Esophagus squamous epithelium (tissue), 5 donors: ENCODE measurements at regions not wholly inside any gene's neighbourhood (a gene's known extent, or its start where the extent isn't known, plus 50 kb on each side); places are given as distances from the start of the nearest gene placed in this dataset.

ENCODE experiments used
- DNase-seq: peaks from one replicate; lab custom pipeline; 2025; lab: John Stamatoyannopoulos, UW
- H3K27ac ChIP-seq, 4 donors: fragments of 200-600 bp; sonication (generic); one replicate each; pipeline ENCODE4 v1.5.1; 2016 to 2019; ENCODE audit warnings: mild to moderate bottlenecking in 1 of 4
- H3K27me3 ChIP-seq, 4 donors: fragments of 200-600 bp; sonication (generic); 1 replicate in 3 of 4; 2 replicates in 1 of 4; pipeline versions ENCODE4 v1.5.1 to v1.6.0; 2017 to 2021; ENCODE audit warnings: antibody characterized with exemption in 1 of 4
- H3K36me3 ChIP-seq, 3 donors: fragments of 200-600 bp; sonication (generic); one replicate each; pipeline ENCODE4 v1.5.1; 2016 to 2019
- H3K4me1 ChIP-seq, 3 donors: fragments of 200-600 bp; sonication (generic); one replicate each; pipeline ENCODE4 v1.5.1; 2017 to 2019
- H3K4me3 ChIP-seq, 4 donors: fragments of 200-600 bp; sonication (generic); 1 replicate in 3 of 4; 2 replicates in 1 of 4; pipeline ENCODE4 v1.5.1; 2016 to 2019; ENCODE audit warnings: mild to moderate bottlenecking in 2 of 4, moderate library complexity in 1 of 4
- H3K9me3 ChIP-seq, 3 donors: fragments of 200-600 bp; sonication (generic); one replicate each; pipeline ENCODE4 v1.5.1; 2016 to 2019
- CTCF ChIP-seq, 6 experiments: fragments of 450-650 bp in 4 of 6; fragments of 200-600 bp in 2 of 6; sonication (generic) in 2 of 6; IDR thresholded peaks; one replicate each; pipeline ENCODE4 v1.5.1; 2016 to 2019; ENCODE audit warnings: antibody characterized with exemption in 6 of 6, mild to moderate bottlenecking in 4 of 6, moderate library complexity in 4 of 6
- POLR2A ChIP-seq, 4 donors: fragments of 450-650 bp; IDR thresholded peaks; one replicate each; pipeline ENCODE4 v1.6.1; 2017; ENCODE audit warnings: antibody characterized with exemption in 4 of 4, mild to moderate bottlenecking in 4 of 4, moderate library complexity in 3 of 4
- WGBS, 2 donors: methylation state at CpG; one replicate each; pipeline ENCODE4 v1.1.5; 2018; 5-methylcytosine and 5-hydroxymethylcytosine counted together
- intact Hi-C: fragments of 100-400 bp; cut with DNase I; formaldehyde crosslinking; loops from one replicate; pipeline ENCODE4 v1.15.0; 2022
- donor health status: DM: yes; HTN: yes; CAD: no.

DNA sequence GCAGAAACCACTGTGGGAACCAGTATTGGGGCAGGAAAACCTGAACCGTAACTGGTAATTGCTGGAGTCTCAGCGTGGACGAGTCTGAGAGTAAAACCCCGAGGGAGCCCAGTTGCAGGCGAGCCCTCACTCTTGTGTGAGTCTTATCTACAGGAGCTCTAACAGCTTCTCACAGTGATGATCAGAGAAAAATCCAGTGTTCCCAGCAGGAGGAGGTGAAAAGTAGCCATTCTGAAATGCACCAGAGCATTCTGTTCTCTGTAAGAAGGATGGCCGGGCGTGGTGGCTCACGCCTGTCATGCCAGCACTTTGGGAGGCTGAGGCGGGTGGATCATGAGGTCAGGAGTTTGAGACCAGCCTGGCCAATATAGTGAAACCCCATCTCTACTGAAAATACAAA is 161.2 kb downstream of the COPRS start:
- H3K4me3 ChIP-seq, result no peak overlapping the region
- intact Hi-C loops, result no loop called here
- H3K36me3 ChIP-seq, result no peaks in the 10 kb centered on the region
- 91 to 95% methylated on average over 6 to 7 of the region's 9 CpGs for WGBS, 2 donors
- H3K27me3 ChIP-seq, result no peaks in the 10 kb centered on the region
- H3K4me1 ChIP-seq, result peaks cover 0 to 52% (median 22%) of the 10 kb centered on the region in 3 donors
- H3K9me3 ChIP-seq, result no peaks in the 10 kb centered on the region
- DNase-seq, result no peak
- peak overlapping the region in 1 of 4 donors; percentile 26 for H3K27ac ChIP-seq
- TF ChIP-seq CTCF (IDR thresholded peaks at IDR 0.05) (no peak), POLR2A (IDR thresholded peaks at IDR 0.05) (no peak)

DNA sequence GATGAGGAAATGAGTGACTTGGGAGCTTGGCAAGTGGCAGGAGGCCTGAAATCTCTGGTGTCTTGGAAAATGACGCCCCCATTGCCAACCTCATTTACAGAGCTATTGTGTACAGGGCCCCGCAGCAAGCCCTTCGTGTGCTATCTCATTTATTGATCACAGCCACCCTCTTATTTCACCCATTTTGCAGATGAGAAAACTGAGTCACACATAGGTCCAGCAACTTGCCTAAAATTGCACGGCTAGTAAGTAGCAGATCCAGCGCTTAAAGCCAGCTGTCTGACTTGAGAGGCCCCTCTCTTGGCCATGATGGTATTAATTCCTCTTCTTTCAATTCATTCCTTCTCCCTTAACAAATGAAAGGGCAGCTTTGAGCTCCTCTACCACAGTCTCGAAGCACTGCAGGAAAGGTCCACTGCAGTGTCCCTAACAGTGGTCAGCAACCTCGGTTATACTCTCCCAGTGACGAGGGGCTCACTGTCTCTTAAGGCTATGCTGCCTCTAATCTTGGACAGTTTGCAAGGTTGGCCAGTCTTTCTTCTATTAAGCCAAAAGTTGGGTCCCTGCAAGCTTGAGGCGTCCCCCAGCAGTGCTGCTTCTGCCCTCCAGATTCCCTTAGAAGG is 162.2 kb downstream of the COPRS start:
- H3K9me3 ChIP-seq, result no peaks in the 10 kb centered on the region
- no peak for DNase-seq
- no peak overlapping the region for H3K4me3 ChIP-seq
- WGBS, 2 donors, result 63 to 68% methylated on average over 9 of the region's 9 CpGs
- peaks cover 0 to 58% (median 22%) of the 10 kb centered on the region in 3 donors for H3K4me1 ChIP-seq
- TF ChIP-seq CTCF (IDR thresholded peaks at IDR 0.05) (no peak), POLR2A (IDR thresholded peaks at IDR 0.05) (no peak)
- H3K27ac ChIP-seq, result peak overlapping the region in 3 of 4 donors; percentile 26 to 76 (median 75)
- H3K27me3 ChIP-seq, result no peaks in the 10 kb centered on the region
- intact Hi-C loops, result no loop called here
- no peaks in the 10 kb centered on the region for H3K36me3 ChIP-seq

GRCh38 chr17:31696184-31696602 is 162.9 kb downstream of the COPRS start:
- intact Hi-C loops, result no loop called here

DNA sequence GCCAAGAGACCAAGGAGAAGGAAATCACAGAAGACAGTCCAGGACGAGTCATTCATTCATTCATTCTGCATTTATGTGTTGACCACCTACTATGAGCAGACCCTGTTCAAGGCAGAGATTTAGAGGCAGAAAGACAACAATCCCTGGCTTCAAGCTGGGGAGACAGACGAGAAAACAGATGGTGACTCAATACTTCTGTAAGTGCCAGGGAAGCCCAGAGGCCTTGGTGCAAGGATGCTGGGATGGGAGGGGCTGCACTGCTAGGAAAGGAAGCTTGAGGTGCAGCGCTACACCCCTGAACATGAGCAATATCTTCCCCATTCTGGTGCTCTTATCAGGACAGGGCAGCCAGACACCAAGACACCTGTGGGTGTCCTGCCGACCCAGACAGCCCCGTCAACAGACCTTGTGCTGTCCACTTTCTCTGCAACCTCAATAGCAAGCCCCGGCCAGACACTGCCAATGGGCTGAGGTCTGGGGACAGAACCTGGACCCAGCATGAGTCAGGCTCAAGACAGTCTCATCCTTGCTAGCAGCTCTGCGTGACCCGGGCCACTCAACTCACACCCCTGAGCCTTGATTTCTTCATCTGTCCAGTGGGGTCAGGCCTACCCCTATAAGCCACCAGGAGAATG is 163.5 kb downstream of the COPRS start:
- peaks cover 0 to 62% (median 22%) of the 10 kb centered on the region in 3 donors for H3K4me1 ChIP-seq
- no peaks in the 10 kb centered on the region for H3K9me3 ChIP-seq
- no peaks in the 10 kb centered on the region for H3K36me3 ChIP-seq
- H3K4me3 ChIP-seq, result no peak overlapping the region
- peak overlapping the region in 3 of 4 donors; percentile 51 to 76 (median 75) for H3K27ac ChIP-seq
- no peak for DNase-seq
- 67 to 70% methylated on average over 5 of the region's 8 CpGs for WGBS, 2 donors
- intact Hi-C loops, result no loop called here
- TF ChIP-seq CTCF (IDR thresholded peaks at IDR 0.05), result no peak
- no peak for TF ChIP-seq POLR2A (IDR thresholded peaks at IDR 0.05)
- no peaks in the 10 kb centered on the region for H3K27me3 ChIP-seq

More at GRCh38 chr17:31696184-31696602, 162.9 kb downstream of the COPRS start:
- Histone ChIP-seq H3K9me3 (no peaks in the 10 kb centered on the region), H3K4me1 (peaks cover 0 to 62% (median 22%) of the 10 kb centered on the region in 3 donors), H3K4me3 (no peak overlapping the region), H3K36me3 (no peaks in the 10 kb centered on the region), H3K27me3 (no peaks in the 10 kb centered on the region), H3K27ac (peak overlapping the region in 3 of 4 donors; percentile 51 to 76 (median 75))
- WGBS, 2 donors, result 24 to 37% methylated on average over 8 to 11 of the region's 12 CpGs
- DNase-seq, result no peak
- TF ChIP-seq CTCF (IDR thresholded peaks at IDR 0.05) (peak in 2 of 6 experiments; percentile 6 to 28), POLR2A (IDR thresholded peaks at IDR 0.05) (no peak)
